GM03348 (cell line): ENCODE measurements at regions not wholly inside any gene's neighbourhood (a gene's known extent, or its start where the extent isn't known, plus 50 kb on each side); places are given as distances from the start of the nearest gene placed in this dataset.
"Not testable (repeated sequence)": the region's sequence is repeated elsewhere in the genome, so short reads cannot be mapped to it uniquely, and the experiment has no call there.

ENCODE experiments used
- DNase-seq: peaks from one replicate; pipeline ENCODE4 v3.0.0; 2012; ENCODE audit warnings: low spot score

DNA sequence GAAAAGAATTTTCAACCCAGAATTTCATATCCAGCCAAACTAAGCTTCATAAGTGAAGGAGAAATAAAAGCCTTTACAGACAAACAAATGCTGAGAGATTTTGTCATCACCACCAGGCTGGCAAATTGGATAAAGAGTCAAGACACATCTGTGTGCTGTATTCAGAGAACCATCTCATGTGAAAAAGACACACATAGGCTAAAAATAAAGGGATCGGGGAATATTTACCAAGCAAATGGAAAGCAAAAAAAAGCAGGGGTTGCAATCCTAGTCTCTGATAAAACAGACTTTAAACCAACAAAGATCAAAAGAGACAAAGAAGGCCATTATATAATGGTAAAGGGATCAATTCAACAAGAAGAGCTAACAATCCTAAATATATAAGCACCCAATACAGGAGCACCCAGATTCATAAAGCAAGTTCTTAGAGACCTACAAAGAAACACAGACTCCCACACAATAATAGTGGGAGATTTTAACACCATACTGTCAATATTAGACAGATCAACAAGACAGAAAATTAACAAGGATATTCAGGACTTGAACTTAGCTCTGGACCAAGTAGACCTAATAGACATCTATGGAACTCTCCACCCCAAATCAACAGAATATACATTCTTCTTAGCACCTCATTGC is 55.9 kb upstream of the ACSM6 start:
- not testable (repeated sequence) for DNase-seq

DNA sequence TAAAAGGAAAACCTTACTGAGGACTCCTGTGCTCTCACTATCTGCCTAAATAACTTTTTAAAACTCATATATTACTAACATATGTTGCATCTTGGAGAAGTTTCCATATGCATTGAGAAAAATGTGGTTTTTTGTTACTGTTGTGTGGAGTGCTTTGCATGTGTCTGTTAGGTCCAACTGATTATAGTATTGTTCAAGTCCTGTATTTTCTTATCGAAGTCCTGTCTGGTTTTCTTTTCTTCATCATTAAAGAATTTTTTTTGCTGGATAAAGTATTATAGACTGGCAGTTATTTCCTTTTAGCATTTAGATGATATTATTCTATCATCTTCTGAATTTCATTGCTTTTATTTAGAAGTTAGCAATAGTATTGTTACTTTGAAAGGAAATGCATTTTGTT is 59.5 kb upstream of the ACSM6 start:
- DNase-seq = no peak

DNA sequence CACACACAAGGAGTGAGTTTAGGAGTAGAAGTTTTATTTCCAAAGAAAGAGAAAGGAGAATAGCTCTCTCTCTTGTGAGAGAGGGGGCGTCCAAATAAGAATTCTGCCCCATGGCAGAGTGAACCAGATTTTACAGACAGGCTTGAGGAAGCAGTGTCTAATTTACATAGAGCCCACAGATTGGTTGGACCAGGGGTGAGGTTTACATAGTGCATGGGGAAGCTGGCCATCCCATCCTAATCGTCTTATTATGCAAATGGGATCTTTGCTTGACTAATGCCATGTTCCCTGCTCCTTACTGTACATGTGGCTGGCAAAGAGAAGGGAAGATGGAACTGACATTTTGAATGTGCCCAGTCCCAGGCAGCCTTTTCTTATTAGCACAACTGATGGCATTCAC is 60.0 kb upstream of the ACSM6 start:
- DNase-seq = no peak

DNA sequence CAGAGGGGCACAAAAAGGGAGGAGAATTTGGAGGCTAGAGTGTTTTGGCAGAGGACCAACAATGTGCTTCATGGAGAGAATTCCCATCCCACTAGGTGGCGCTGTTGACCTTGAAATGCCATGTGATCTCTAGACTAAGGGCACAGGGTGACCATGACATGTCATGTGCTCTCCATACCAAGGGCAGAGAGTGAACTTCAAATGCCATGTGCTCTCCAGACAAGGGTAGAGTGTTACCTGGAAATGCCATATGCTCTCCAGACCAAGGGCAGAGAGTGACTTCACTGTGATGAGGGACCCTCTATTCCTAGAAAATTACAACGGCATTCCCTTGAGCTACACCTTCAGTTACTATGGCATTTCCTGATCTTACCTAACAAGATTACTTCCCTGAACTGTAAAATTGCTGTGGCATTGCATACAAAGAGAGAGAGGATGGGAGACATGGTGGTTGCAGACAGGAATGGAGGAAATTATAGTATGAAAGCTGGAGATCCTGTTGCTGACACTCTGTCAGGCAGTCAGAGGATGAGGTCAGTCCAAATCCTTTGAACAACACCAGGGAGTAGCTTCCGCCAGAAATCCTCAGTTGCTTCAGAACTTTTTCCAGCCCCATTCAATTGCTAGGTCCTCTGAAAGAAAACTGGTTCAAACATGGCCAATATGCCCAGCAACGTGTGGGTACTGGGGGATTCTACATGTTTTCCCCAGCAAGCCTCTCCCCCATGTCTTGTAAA is 60.9 kb upstream of the ACSM6 start:
- peak; percentile 48 for DNase-seq

DNA sequence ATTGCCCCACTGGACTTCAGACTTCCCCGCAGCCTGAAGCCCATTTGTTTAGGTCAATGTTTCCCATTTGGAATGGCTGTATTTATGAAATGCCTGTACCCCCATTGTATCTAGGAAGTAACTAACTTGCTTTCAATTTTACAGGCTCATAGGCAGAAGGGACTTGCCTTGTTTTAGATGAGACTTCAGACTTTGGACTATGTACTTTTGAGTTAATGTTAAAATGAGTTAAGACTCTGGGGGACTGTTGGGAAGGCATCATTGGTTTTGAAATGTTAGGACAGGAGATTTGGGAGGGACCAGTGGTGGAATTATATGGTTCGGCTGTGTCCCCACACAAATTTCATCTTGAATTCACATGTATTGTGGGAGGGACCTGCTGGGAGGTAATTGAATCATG is 61.1 kb upstream of the CYP2C8 start:
- DNase-seq = not testable (repeated sequence)

DNA sequence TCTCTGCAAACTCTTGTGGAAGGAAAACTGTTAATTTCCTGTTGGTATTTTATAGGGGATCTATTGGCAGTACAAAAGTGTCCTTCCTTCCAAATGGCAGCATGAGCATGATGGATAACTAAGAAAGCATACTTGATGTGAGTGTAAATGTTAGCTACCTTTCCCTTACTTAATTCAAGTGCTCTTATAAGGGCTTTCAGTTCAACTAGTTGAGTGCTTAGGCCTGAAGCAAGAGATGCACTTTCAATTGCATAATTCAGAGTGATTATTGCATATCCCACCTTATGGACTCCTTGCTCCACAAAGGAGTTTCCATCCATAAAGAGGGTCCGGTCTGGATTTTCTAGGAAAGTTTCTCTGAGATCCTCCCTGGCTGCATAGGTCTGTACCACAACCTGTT is 56.3 kb upstream of the CYP2C8 start:
- DNase-seq = no peak

DNA sequence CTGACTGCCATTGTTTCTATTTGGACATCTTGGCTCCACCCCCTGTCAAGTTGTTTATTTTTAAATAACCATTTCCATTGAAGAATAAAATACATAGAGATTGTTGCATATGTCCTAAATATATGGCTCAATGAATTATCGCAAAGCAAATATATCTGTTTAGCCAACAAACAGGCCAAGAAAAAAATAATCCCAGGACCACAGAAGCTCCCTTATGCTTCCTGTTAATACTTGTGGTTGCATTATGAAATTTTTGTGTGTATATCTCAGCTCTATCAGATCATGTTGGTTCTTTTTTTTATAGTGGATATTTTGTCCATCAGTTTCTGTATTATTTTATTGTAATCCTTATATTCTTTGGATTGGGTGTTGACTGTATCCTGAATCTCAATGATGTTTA is 53.4 kb upstream of the CYP2C8 start:
- no peak for DNase-seq

DNA sequence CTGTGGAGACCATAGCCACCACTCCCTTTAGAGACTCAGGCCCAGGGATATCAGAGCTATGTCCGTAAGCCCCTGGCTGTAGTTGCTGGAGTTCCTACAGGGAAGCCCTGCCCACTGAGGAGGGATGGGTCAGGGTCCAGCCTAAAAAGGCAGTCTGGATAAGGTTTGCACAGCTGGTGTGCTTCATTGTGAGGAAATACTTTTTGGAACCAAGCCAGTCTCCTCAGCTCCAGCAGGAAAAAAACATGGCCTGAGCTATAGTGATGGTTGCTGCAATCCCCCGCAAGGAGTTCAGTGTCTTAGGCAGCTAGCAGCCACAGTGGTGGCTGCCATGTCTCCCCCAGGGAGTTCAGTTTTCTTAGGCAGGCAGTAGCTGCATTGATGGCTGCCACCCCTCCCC is 52.6 kb upstream of the CYP2C8 start:
- no peak for DNase-seq
